ENCODE measurements at regions not wholly inside any gene's neighbourhood (a gene's known extent, or its start where the extent isn't known, plus 50 kb on each side); places are given as distances from the start of the nearest gene placed in this dataset.
A peak's percentile ranks its signal among the peaks of the same experiment; 100 is the strongest.

DNA sequence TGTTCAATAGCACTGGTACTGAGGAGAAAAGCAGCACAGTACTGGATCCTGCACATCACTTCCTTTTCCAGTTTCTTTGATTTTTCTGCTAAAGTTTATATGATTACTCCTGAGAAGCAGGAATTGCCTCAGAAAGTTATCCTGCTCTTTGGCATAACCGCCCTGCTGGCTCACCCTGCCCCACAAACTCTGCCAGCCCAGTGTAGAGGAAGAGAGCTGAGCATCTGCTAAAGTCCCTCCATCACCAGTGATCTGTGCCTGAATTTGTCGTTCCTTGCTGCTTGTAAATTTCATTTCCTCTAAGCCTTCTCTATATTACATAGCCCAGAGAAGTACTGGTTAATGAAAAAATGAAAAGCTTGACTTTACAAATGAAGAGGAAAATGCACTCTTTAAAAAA lies 87.0 kb upstream of the C1orf21 start:
- Histone ChIP-seq H3K4me3 (no peak overlapping the region), H3K27ac (no peak overlapping the region), H3K4me1 (peaks cover 0 to 15% of the 10 kb centered on the region in 2 donors), H3K36me3 (no peaks in the 10 kb centered on the region), H3K27me3 (no peaks in the 10 kb centered on the region), H3K9me3 (peaks cover 0 to 14% of the 10 kb centered on the region in 2 donors)
- no peak for DNase-seq
- ATAC-seq: no peak
- TF ChIP-seq, protein P1, sequence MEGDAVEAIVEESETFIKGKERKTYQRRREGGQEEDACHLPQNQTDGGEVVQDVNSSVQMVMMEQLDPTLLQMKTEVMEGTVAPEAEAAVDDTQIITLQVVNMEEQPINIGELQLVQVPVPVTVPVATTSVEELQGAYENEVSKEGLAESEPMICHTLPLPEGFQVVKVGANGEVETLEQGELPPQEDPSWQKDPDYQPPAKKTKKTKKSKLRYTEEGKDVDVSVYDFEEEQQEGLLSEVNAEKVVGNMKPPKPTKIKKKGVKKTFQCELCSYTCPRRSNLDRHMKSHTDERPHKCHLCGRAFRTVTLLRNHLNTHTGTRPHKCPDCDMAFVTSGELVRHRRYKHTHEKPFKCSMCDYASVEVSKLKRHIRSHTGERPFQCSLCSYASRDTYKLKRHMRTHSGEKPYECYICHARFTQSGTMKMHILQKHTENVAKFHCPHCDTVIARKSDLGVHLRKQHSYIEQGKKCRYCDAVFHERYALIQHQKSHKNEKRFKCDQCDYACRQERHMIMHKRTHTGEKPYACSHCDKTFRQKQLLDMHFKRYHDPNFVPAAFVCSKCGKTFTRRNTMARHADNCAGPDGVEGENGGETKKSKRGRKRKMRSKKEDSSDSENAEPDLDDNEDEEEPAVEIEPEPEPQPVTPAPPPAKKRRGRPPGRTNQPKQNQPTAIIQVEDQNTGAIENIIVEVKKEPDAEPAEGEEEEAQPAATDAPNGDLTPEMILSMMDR (IDR thresholded peaks at IDR 0.05): no peak
- intact Hi-C loops (cut with DNase I): no loop called here

DNA sequence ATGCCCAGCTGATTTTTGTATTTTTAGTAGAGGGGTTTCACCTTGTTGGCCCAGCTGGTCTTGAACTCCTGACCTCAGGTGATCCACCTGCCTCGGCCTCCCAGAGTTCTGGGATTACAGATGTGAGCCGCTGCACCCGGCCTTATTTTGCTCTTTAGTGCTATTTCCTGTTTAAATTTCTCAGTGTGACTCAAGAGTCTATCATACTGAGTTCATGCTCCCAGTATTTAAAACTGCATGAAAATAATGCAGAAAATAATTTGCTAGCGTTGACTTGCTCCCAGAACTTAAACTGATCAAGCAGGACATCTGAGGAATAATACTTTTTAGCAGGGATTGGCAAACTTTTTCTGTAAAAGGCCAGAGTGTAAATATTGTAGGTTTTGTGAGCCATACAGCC lies 86.4 kb upstream of the C1orf21 start:
- no peaks in the 10 kb centered on the region for H3K36me3 ChIP-seq
- no peak overlapping the region for H3K4me3 ChIP-seq
- TF ChIP-seq, protein P1 (IDR thresholded peaks at IDR 0.05): no peak
- H3K9me3 ChIP-seq: peaks cover 0 to 14% of the 10 kb centered on the region in 2 donors
- no peak for ATAC-seq
- intact Hi-C loops (cut with DNase I): no loop called here
- H3K27ac ChIP-seq: no peak overlapping the region
- H3K4me1 ChIP-seq: peaks cover 0 to 15% of the 10 kb centered on the region in 2 donors
- H3K27me3 ChIP-seq: no peaks in the 10 kb centered on the region
- no peak for DNase-seq

DNA sequence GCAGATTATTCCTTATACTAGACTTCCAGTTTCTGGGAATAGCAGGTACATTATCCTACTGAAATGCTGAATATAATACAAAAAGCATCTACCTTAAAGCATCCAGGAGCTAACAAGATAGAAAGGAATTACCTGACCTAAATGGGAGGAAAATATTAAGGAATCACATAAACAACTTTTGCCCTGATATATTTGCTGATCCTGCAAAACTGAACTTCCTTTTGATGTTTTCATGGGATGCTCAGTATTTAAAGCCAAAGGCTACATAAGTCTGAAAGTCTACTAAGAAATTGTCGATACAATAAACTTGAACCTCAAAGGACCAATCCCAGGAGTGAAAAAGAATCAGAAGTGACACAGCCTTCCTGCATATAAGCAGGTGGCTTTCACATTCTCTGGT lies 85.6 kb upstream of the C1orf21 start:
- intact Hi-C loops (cut with DNase I): no loop called here
- Histone ChIP-seq H3K27ac (no peak overlapping the region), H3K27me3 (no peaks in the 10 kb centered on the region), H3K9me3 (peaks cover 0 to 14% of the 10 kb centered on the region in 2 donors), H3K36me3 (no peaks in the 10 kb centered on the region), H3K4me3 (no peak overlapping the region), H3K4me1 (peaks cover 0 to 14% of the 10 kb centered on the region in 2 donors)
- TF ChIP-seq, protein P1 (IDR thresholded peaks at IDR 0.05): no peak
- ATAC-seq (peak; percentile 23), DNase-seq (no peak)

DNA sequence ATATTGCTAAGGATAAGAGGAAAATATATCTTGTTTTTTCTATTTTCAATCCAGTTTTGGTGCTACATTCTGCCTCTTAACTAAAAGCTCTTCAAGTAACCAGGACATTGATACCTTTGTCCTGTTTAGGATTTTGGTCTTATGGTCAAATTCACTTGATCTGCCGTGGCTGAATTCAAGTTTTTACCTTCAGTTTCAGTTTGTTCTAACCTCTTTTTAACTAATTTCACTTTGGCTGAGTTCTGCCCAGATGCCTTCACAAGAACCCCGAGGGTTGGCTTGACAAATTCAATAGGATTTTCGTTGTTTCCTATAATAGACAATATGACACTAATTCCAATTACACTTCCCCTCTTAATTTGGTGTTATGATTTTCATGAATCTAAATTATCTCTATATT lies 84.5 kb upstream of the C1orf21 start:
- DNase-seq: no peak
- TF ChIP-seq, protein P1 (IDR thresholded peaks at IDR 0.05): no peak
- Histone ChIP-seq H3K27me3 (no peaks in the 10 kb centered on the region), H3K4me3 (no peak overlapping the region), H3K27ac (no peak overlapping the region), H3K9me3 (peaks cover 0 to 14% of the 10 kb centered on the region in 2 donors), H3K4me1 (peaks cover 0 to 6% of the 10 kb centered on the region in 2 donors), H3K36me3 (no peaks in the 10 kb centered on the region)
- no peak for ATAC-seq
- intact Hi-C loops (cut with DNase I): no loop called here

DNA sequence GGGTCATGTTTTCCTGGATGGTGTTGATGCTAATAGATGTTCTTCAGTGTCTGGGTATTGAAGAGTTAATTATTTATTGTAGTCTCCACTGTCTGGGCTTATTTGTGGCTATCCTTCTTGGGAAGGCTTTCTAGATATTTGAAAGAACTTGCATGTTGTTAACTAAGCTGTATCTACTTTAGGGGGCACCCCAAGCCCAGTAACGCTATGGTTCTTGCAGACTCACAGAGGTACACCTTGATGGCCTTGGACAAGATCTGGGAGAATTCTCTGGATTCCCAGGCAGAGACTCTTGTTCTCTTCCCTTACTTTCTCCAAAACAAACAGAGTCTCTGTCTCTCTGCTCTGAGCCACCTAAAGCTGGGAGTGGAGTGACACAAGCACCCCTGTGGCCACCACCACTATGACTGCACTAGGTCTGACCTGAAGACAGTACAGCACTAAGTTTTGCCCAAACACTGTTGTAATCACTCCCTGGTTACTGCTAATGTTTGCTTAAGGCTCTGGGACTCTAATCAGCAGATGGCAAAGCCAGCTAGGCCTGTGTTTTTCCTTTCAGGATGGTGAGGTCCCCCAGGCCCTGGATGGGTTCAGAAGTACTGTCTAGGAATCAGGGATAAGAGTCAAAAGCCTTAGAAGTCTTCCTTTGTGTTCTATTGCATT lies 76.5 kb upstream of the C1orf21 start:
- H3K9me3 ChIP-seq: no peaks in the 10 kb centered on the region
- intact Hi-C loops (cut with DNase I): no loop called here
- H3K4me1 ChIP-seq: no peaks in the 10 kb centered on the region
- H3K36me3 ChIP-seq: no peaks in the 10 kb centered on the region
- TF ChIP-seq, protein P1 (IDR thresholded peaks at IDR 0.05): no peak
- ATAC-seq (peak; percentile 27), DNase-seq (no peak)
- no peak overlapping the region for H3K4me3 ChIP-seq
- H3K27me3 ChIP-seq: no peaks in the 10 kb centered on the region
- H3K27ac ChIP-seq: no peak overlapping the region

Data from left lung (tissue), 4 donors.